GM19455 (cell line): ENCODE measurements at regions not wholly inside any gene's neighbourhood (a gene's known extent, or its start where the extent isn't known, plus 50 kb on each side); places are given as distances from the start of the nearest gene placed in this dataset.

Experiments
- ATAC-seq: cut with Tn5 transposase; IDR thresholded peaks from one replicate; pipeline ENCODE4 v1.9.1; 2021; ENCODE audit not compliant: unreplicated experiment

- ATAC-seq, result no peak
These were observed 69.9 kb upstream of the NUDT7 start for GRCh38 chr16:77652399-77652798.

- ATAC-seq, result no peak
These were observed 65.3 kb upstream of the NUDT7 start for GRCh38 chr16:77657016-77657415.

GRCh38 chr16:77660311-77660710, 62.0 kb upstream of the NUDT7 start:
- no peak for ATAC-seq

- ATAC-seq, result no peak
These were observed 60.1 kb upstream of the NUDT7 start for GRCh38 chr16:77662246-77662645.

- no peak for ATAC-seq
These were observed 58.6 kb upstream of the NUDT7 start for GRCh38 chr16:77663711-77664110.

- ATAC-seq, result no peak
These were observed 55.5 kb upstream of the NUDT7 start for GRCh38 chr16:77666771-77667170.

- no peak for ATAC-seq
These were observed 54.1 kb upstream of the NUDT7 start for GRCh38 chr16:77668201-77668600.

GRCh38 chr16:77669057-77669456, 53.3 kb upstream of the NUDT7 start:
- no peak for ATAC-seq
